Epithelial cell of esophagus (primary cell): ENCODE measurements at regions not wholly inside any gene's neighbourhood (a gene's known extent, or its start where the extent isn't known, plus 50 kb on each side); places are given as distances from the start of the nearest gene placed in this dataset.

Source experiments
- DNase-seq: peaks from one replicate; pipeline ENCODE4 v3.0.0; 2010; ENCODE audit warnings: low read depth
- H3K4me3 ChIP-seq: 2 replicates; pipeline ENCODE4 v1.5.1; 2011; ENCODE audit warnings: mild to moderate bottlenecking, low read length, control low read depth
- TF ChIP-seq, protein P1 (sequence below): IDR thresholded peaks from 2 replicates; pipeline ENCODE4 v1.5.1; 2011; ENCODE audit warnings: low read depth, mild to moderate bottlenecking, low read length, control low read depth, inconsistent platforms; ENCODE audit not compliant: insufficient read depth; ENCODE audit errors: missing control alignments

DNA sequence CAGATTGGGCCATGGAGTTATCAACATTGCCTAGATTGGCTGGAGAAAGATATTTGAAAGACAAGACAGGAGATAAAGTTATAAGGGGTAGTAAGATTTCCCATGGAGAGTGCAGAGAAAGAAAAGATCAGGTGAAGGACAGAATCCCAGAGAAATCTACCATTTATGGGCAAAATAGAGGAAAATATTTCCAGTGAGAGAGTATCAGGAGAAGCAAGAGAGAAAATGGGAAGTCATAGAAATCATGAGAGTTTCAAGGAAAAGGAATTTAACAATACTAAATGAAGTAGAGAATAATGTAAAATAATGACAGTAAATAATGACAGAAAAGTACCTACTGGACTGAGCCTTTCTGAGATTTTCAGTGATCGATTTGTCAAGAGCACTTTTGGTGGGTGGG, 447.6 kb upstream of the CHST9 start:
- no peak for DNase-seq
- TF ChIP-seq, protein P1, sequence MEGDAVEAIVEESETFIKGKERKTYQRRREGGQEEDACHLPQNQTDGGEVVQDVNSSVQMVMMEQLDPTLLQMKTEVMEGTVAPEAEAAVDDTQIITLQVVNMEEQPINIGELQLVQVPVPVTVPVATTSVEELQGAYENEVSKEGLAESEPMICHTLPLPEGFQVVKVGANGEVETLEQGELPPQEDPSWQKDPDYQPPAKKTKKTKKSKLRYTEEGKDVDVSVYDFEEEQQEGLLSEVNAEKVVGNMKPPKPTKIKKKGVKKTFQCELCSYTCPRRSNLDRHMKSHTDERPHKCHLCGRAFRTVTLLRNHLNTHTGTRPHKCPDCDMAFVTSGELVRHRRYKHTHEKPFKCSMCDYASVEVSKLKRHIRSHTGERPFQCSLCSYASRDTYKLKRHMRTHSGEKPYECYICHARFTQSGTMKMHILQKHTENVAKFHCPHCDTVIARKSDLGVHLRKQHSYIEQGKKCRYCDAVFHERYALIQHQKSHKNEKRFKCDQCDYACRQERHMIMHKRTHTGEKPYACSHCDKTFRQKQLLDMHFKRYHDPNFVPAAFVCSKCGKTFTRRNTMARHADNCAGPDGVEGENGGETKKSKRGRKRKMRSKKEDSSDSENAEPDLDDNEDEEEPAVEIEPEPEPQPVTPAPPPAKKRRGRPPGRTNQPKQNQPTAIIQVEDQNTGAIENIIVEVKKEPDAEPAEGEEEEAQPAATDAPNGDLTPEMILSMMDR: no peak
- no peak overlapping the region for H3K4me3 ChIP-seq

- DNase-seq: no peak
- no peak overlapping the region for H3K4me3 ChIP-seq
- TF ChIP-seq, protein P1: peak; percentile 7
Observed at GRCh38 chr18:27627927-27628326, 442.8 kb upstream of the CHST9 start.

- H3K4me3 ChIP-seq: no peak overlapping the region
- TF ChIP-seq, protein P1: no peak
Observed at GRCh38 chr18:27621236-27621890, 436.3 kb upstream of the CHST9 start.

GRCh38 chr18:27619906-27620305, 434.8 kb upstream of the CHST9 start:
- H3K4me3 ChIP-seq: no peak overlapping the region
- TF ChIP-seq, protein P1: no peak
- DNase-seq: no peak

More at GRCh38 chr18:27621236-27621890, 436.3 kb upstream of the CHST9 start:
- no peak for DNase-seq

DNA sequence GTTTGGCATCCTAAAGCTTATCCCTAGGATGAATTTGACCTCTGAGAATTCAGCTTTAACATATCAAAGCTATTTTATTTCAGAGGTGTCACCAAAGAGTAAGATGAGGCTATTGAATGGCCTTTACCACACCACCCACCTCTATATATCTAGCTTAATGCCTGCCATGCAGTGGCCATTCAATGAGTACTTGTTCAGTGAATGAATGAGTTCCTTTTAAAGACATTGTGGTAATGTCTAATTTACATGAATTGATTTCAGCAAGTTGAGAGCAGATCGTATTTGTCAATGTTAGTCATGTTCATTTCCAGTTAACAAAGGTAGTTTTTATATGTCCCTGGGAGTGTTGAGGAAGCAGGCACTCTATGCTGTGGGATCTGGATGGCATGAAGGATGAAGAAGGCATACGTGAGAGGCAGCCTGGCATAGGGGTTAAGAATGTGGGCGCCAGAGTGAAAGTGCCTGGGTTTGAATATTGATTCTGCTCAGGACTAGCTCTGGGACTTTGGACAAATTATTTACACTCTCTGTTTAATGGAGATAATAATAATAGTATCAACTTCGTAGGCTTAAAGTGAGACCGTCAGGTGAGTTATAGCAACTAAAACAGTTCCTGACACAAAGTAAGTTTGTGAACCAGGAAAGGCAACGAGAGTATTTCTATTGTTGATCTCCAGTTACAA, 434.1 kb upstream of the CHST9 start:
- H3K4me3 ChIP-seq: no peak overlapping the region
- no peak for DNase-seq
- TF ChIP-seq, protein P1: no peak

DNA sequence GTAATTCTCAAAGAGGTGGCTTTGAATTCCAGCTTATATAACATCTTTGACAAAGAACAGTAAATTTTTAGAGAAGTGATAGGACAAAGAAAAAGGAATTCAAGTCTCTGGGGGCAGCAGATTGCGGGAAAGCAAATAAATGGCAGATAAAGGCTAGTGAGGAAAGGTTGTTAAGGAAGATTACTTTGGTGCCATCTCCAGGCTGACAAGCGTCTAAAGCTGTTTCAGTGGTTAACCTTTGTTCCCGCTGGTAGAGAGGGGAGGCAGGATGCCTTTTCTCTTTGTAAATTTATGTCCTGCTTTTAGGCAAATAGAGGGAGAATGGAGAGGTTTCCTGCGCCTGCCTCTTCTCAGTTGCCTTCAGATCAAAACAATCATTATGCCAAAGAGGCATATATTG, 431.2 kb upstream of the CHST9 start:
- TF ChIP-seq, protein P1: no peak
- no peak for DNase-seq
- H3K4me3 ChIP-seq: no peak overlapping the region
